ENCODE measurements at regions not wholly inside any gene's neighbourhood (a gene's known extent, or its start where the extent isn't known, plus 50 kb on each side); places are given as distances from the start of the nearest gene placed in this dataset.

DNA sequence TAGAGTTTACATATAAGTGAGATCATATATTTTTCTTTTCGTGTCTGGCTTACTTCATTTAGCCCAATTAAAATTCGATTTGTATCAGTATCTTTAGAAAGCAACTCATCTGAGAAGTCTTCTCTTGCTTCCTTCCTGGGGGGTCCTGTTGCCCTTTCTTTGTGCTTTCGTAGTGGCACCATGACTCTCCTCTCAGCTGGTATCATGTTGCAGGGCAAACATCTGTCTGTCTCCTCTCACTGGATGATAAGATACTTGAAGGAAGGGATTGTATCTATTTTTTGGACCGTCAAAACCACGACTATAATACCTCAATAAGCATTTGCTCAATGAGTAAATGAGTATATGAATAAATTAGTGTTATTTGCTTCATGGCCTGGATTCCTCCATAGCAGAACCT is 382.5 kb upstream of the SORCS1 start:
- TF ChIP-seq, protein P1, sequence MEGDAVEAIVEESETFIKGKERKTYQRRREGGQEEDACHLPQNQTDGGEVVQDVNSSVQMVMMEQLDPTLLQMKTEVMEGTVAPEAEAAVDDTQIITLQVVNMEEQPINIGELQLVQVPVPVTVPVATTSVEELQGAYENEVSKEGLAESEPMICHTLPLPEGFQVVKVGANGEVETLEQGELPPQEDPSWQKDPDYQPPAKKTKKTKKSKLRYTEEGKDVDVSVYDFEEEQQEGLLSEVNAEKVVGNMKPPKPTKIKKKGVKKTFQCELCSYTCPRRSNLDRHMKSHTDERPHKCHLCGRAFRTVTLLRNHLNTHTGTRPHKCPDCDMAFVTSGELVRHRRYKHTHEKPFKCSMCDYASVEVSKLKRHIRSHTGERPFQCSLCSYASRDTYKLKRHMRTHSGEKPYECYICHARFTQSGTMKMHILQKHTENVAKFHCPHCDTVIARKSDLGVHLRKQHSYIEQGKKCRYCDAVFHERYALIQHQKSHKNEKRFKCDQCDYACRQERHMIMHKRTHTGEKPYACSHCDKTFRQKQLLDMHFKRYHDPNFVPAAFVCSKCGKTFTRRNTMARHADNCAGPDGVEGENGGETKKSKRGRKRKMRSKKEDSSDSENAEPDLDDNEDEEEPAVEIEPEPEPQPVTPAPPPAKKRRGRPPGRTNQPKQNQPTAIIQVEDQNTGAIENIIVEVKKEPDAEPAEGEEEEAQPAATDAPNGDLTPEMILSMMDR (conservative IDR thresholded peaks at IDR 0.05; ENCODE audit: low read length), result no peak
- no peak for TF ChIP-seq EZH2phosphoT487 (IDR thresholded peaks at IDR 0.05; ENCODE audit: borderline replicate concordance)

Measured in Loucy (cell line).